HG03139 (cell line): ENCODE measurements at regions not wholly inside any gene's neighbourhood (a gene's known extent, or its start where the extent isn't known, plus 50 kb on each side); places are given as distances from the start of the nearest gene placed in this dataset.

ENCODE experiments used
- ATAC-seq: cut with Tn5 transposase; IDR thresholded peaks from one replicate; pipeline ENCODE4 v1.9.1; 2021; ENCODE audit not compliant: unreplicated experiment

- no peak for ATAC-seq
Observed at GRCh38 chr13:61477619-61478018, 62.0 kb upstream of the PCDH20 start.

GRCh38 chr13:61470786-61471185, 55.1 kb upstream of the PCDH20 start:
- ATAC-seq, result no peak

GRCh38 chr13:61466280-61466679, 50.6 kb upstream of the PCDH20 start:
- ATAC-seq, result no peak
